Vagina (tissue), 2 donors: ENCODE measurements at regions not wholly inside any gene's neighbourhood (a gene's known extent, or its start where the extent isn't known, plus 50 kb on each side); places are given as distances from the start of the nearest gene placed in this dataset.

Source experiments
- CTCF ChIP-seq, 3 experiments: fragments of 450-650 bp in 2 of 3; fragments of 200-600 bp in 1 of 3; sonication (generic) in 1 of 3; IDR thresholded peaks; one replicate each; pipeline ENCODE4 v1.5.1; 2017 to 2019; ENCODE audit warnings: antibody characterized with exemption in 3 of 3, mild to moderate bottlenecking in 2 of 3, moderate library complexity in 2 of 3
- POLR2A ChIP-seq, 2 donors: fragments of 450-650 bp; IDR thresholded peaks; one replicate each; pipeline ENCODE4 v1.6.1; 2017; ENCODE audit warnings: antibody characterized with exemption in 2 of 2, mild to moderate bottlenecking in 2 of 2, moderate library complexity in 2 of 2

DNA sequence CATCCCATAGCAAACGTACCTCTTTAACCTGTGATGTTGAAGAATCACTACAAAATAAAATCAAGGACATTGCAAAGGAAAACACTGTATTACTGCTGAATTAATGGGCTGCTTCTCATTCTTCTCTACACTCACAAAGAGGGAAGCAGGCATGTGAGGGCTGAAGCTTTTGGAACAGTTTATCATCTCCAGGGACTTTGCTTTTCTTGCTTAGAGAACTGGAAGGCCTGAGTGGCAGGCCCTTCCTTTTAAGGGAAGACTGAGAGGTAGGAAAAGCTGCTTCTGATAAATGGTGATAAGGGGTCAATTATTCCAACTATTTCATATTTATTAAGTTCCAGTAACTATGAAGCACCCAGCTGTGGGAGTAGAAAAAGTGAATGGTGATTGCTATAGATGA, 649.6 kb downstream of the NTRK3 start:
- TF ChIP-seq CTCF (IDR thresholded peaks at IDR 0.05) = no peak
- TF ChIP-seq POLR2A (IDR thresholded peaks at IDR 0.05) = no peak
